Fibroblast of lung (primary cell): ENCODE measurements at regions not wholly inside any gene's neighbourhood (a gene's known extent, or its start where the extent isn't known, plus 50 kb on each side); places are given as distances from the start of the nearest gene placed in this dataset.

Source experiments
- DNase-seq, 2 donors: peaks; one replicate each; pipeline versions ENCODE4 v3.0.0 to v3.0.0-alpha.2; 2010; ENCODE audit warnings: low read depth in 2 of 2
- H2AFZ ChIP-seq: 2 replicates; pipeline ENCODE4 v1.5.1; 2012; ENCODE audit warnings: low read length, control low read depth, inconsistent platforms
- H3K27ac ChIP-seq: 2 replicates; pipeline ENCODE4 v1.5.1; 2011; ENCODE audit warnings: low read length, control low read depth; ENCODE audit not compliant: insufficient read depth
- H3K27me3 ChIP-seq: 2 replicates; pipeline ENCODE4 v1.5.1; 2011; ENCODE audit warnings: mild to moderate bottlenecking, low read length; ENCODE audit not compliant: control insufficient read depth, insufficient read depth
- H3K36me3 ChIP-seq: 2 replicates; pipeline ENCODE4 v1.5.1; 2011; ENCODE audit warnings: low read length; ENCODE audit not compliant: control insufficient read depth, insufficient read depth
- H3K4me1 ChIP-seq: 2 replicates; pipeline ENCODE4 v1.5.1; 2011; ENCODE audit warnings: low read length; ENCODE audit not compliant: control insufficient read depth, insufficient read depth; ENCODE audit errors: extremely low read depth
- H3K4me2 ChIP-seq: 2 replicates; pipeline ENCODE4 v1.5.1; 2011; ENCODE audit warnings: low read length, control low read depth; ENCODE audit not compliant: insufficient read depth; ENCODE audit errors: extremely low read depth
- H3K4me3 ChIP-seq, 4 experiments: fragments of 200-600 bp in 1 of 4; sonication (generic) in 1 of 4; replicated peaks in 1 of 4; 2 replicates each; pipeline ENCODE4 v1.5.1; 2011 to 2016; ENCODE audit warnings: low read length in 4 of 4, low read depth in 3 of 4, mild to moderate bottlenecking in 3 of 4, control low read depth in 2 of 4, inconsistent platforms in 1 of 4, mixed read lengths in 1 of 4; ENCODE audit not compliant: insufficient read depth in 1 of 4; ENCODE audit errors: control extremely low read depth in 1 of 4
- H3K79me2 ChIP-seq: 2 replicates; pipeline ENCODE4 v1.5.1; 2012; ENCODE audit warnings: mild to moderate bottlenecking, low read length, inconsistent platforms; ENCODE audit not compliant: control insufficient read depth, insufficient read depth
- H3K9ac ChIP-seq: 2 replicates; pipeline ENCODE4 v1.5.1; 2011; ENCODE audit warnings: mild to moderate bottlenecking, low read length, control low read depth; ENCODE audit not compliant: insufficient read depth
- H3K9me3 ChIP-seq: 2 replicates; pipeline ENCODE4 v1.5.1; 2012; ENCODE audit warnings: low read depth, low read length; ENCODE audit not compliant: control insufficient read depth, insufficient read depth
- H4K20me1 ChIP-seq: 2 replicates; pipeline ENCODE4 v1.5.1; 2011; ENCODE audit warnings: low read length; ENCODE audit not compliant: control insufficient read depth, insufficient read depth; ENCODE audit errors: extremely low read depth
- EZH2 ChIP-seq: IDR thresholded peaks from 2 replicates; pipeline ENCODE4 v1.5.1; 2012; ENCODE audit warnings: low read length, control low read depth, mild to moderate bottlenecking; ENCODE audit errors: missing control alignments
- TF ChIP-seq, protein P1 (sequence below), 2 donors: IDR thresholded peaks in 1 of 2; conservative IDR thresholded peaks in 1 of 2; 1 replicate in 1 of 2; 2 replicates in 1 of 2; pipeline ENCODE4 v1.5.1; 2011 to 2012; ENCODE audit warnings: low read length in 2 of 2, control low read depth in 1 of 2, inconsistent platforms in 1 of 2, low read depth in 1 of 2, mild to moderate bottlenecking in 1 of 2

DNA sequence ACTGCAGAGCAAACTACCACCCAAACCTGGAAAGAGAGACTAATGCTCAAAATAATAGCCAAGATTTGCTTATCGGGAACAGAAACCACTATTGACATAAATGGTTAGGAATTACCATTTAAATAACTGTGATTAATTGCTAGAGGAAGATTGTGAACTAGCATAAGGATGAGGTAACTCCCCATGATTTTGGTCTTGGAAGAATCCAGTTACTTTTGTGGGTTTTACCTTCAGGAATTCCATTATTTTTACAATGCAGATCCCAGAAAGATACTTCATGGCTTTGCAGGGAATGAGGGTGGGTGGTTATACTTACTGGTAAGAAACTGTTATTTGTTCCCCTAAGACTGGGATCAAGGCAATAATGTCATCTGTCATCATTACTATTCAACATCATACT, 652.9 kb upstream of the FLRT2 start:
- H3K4me3 ChIP-seq, result no peak overlapping the region
- H3K27me3 ChIP-seq, result no peaks in the 10 kb centered on the region
- no peak overlapping the region for H3K4me2 ChIP-seq
- no peaks in the 10 kb centered on the region for H4K20me1 ChIP-seq
- H3K27ac ChIP-seq, result no peak overlapping the region
- H3K79me2 ChIP-seq, result no peaks in the 10 kb centered on the region
- TF ChIP-seq, protein P1, sequence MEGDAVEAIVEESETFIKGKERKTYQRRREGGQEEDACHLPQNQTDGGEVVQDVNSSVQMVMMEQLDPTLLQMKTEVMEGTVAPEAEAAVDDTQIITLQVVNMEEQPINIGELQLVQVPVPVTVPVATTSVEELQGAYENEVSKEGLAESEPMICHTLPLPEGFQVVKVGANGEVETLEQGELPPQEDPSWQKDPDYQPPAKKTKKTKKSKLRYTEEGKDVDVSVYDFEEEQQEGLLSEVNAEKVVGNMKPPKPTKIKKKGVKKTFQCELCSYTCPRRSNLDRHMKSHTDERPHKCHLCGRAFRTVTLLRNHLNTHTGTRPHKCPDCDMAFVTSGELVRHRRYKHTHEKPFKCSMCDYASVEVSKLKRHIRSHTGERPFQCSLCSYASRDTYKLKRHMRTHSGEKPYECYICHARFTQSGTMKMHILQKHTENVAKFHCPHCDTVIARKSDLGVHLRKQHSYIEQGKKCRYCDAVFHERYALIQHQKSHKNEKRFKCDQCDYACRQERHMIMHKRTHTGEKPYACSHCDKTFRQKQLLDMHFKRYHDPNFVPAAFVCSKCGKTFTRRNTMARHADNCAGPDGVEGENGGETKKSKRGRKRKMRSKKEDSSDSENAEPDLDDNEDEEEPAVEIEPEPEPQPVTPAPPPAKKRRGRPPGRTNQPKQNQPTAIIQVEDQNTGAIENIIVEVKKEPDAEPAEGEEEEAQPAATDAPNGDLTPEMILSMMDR (conservative IDR thresholded peaks at IDR 0.05 in 1 of 2, IDR thresholded peaks at IDR 0.05 in 1 of 2; ENCODE audit: low read depth in 1 of 2, low read length in 2 of 2), result no peak
- no peak for TF ChIP-seq EZH2
- H3K9ac ChIP-seq, result no peak overlapping the region
- H3K36me3 ChIP-seq, result no peaks in the 10 kb centered on the region
- DNase-seq, result peak in 1 of 2 donors; percentile 61
- H3K9me3 ChIP-seq, result no peaks in the 10 kb centered on the region
- H2AFZ ChIP-seq, result no peak overlapping the region
- H3K4me1 ChIP-seq, result no peaks in the 10 kb centered on the region

- Histone ChIP-seq H3K27me3 (no peaks in the 10 kb centered on the region), H2AFZ (no peak overlapping the region), H3K4me2 (no peak overlapping the region), H3K4me3 (no peak overlapping the region), H3K36me3 (no peaks in the 10 kb centered on the region), H3K79me2 (no peaks in the 10 kb centered on the region), H4K20me1 (no peaks in the 10 kb centered on the region), H3K4me1 (no peaks in the 10 kb centered on the region), H3K27ac (no peak overlapping the region), H3K9me3 (no peaks in the 10 kb centered on the region), H3K9ac (no peak overlapping the region)
- DNase-seq, result no peak
- TF ChIP-seq, protein P1 (conservative IDR thresholded peaks at IDR 0.05 in 1 of 2, IDR thresholded peaks at IDR 0.05 in 1 of 2; ENCODE audit: low read depth in 1 of 2, low read length in 2 of 2), result no peak
- no peak for TF ChIP-seq EZH2
Measured at GRCh38 chr14:84882830-84883229, 647.1 kb upstream of the FLRT2 start.

- no peaks in the 10 kb centered on the region for H4K20me1 ChIP-seq
- H3K27me3 ChIP-seq, result no peaks in the 10 kb centered on the region
- no peaks in the 10 kb centered on the region for H3K36me3 ChIP-seq
- no peaks in the 10 kb centered on the region for H3K9me3 ChIP-seq
- no peak overlapping the region for H2AFZ ChIP-seq
- H3K4me3 ChIP-seq, result no peak overlapping the region
- no peaks in the 10 kb centered on the region for H3K4me1 ChIP-seq
- no peaks in the 10 kb centered on the region for H3K79me2 ChIP-seq
- no peak overlapping the region for H3K9ac ChIP-seq
- H3K4me2 ChIP-seq, result no peak overlapping the region
- no peak for DNase-seq
- no peak overlapping the region for H3K27ac ChIP-seq
- no peak for TF ChIP-seq EZH2
- TF ChIP-seq, protein P1 (conservative IDR thresholded peaks at IDR 0.05 in 1 of 2, IDR thresholded peaks at IDR 0.05 in 1 of 2; ENCODE audit: low read depth in 1 of 2, low read length in 2 of 2), result no peak
Measured at GRCh38 chr14:84885061-84885460, 644.9 kb upstream of the FLRT2 start.
